Stimulated activated CD8-positive, alpha-beta memory T cell treated with anti-CD3 and anti-CD28 coated beads, Interleukin-15, amount 100 ng/mL, for 48 hours (primary cell): ENCODE measurements at regions not wholly inside any gene's neighbourhood (a gene's known extent, or its start where the extent isn't known, plus 50 kb on each side); places are given as distances from the start of the nearest gene placed in this dataset.
"Not testable (repeated sequence)": the region's sequence is repeated elsewhere in the genome, so short reads cannot be mapped to it uniquely, and the experiment has no call there.

Source experiments
- DNase-seq, 2 donors: peaks; one replicate each; pipeline ENCODE4 v3.0.0-alpha.2; 2020; ENCODE audit warnings: low read depth in 2 of 2

- DNase-seq: no peak
These were observed 341.1 kb upstream of the LUZP2 start for GRCh38 chr11:24155792-24156191.

GRCh38 chr11:24157316-24157715 is 339.5 kb upstream of the LUZP2 start:
- no peak for DNase-seq

GRCh38 chr11:24161587-24161986 is 335.3 kb upstream of the LUZP2 start:
- no peak for DNase-seq

- DNase-seq: no peak
These were observed 333.7 kb upstream of the LUZP2 start for GRCh38 chr11:24163146-24163545.

GRCh38 chr11:24163841-24164240 is 333.0 kb upstream of the LUZP2 start:
- no peak for DNase-seq

GRCh38 chr11:24171869-24172268 is 325.0 kb upstream of the LUZP2 start:
- no peak for DNase-seq

- no peak for DNase-seq
These were observed 315.3 kb upstream of the LUZP2 start for GRCh38 chr11:24181395-24182047.

GRCh38 chr11:24185535-24185934 is 311.3 kb upstream of the LUZP2 start:
- not testable (repeated sequence) for DNase-seq

- no peak for DNase-seq
These were observed 300.1 kb upstream of the LUZP2 start for GRCh38 chr11:24196733-24197132.

- DNase-seq: no peak
These were observed 298.4 kb upstream of the LUZP2 start for GRCh38 chr11:24198481-24198880.

GRCh38 chr11:24199461-24199860 is 297.4 kb upstream of the LUZP2 start:
- no peak for DNase-seq

- DNase-seq: no peak
These were observed 290.8 kb upstream of the LUZP2 start for GRCh38 chr11:24206030-24206429.

GRCh38 chr11:24206511-24206910 is 290.3 kb upstream of the LUZP2 start:
- DNase-seq: no peak

GRCh38 chr11:24216488-24216887 is 280.4 kb upstream of the LUZP2 start:
- no peak for DNase-seq

- DNase-seq: not testable (repeated sequence)
These were observed 279.5 kb upstream of the LUZP2 start for GRCh38 chr11:24217319-24217718.

- DNase-seq: no peak
These were observed 271.4 kb upstream of the LUZP2 start for GRCh38 chr11:24225501-24225900.

- no peak for DNase-seq
These were observed 270.2 kb upstream of the LUZP2 start for GRCh38 chr11:24226606-24227005.

GRCh38 chr11:24233041-24233440 is 263.8 kb upstream of the LUZP2 start:
- DNase-seq: no peak

- no peak for DNase-seq
These were observed 261.9 kb upstream of the LUZP2 start for GRCh38 chr11:24234822-24235508.

- no peak for DNase-seq
These were observed 257.8 kb upstream of the LUZP2 start for GRCh38 chr11:24238771-24239645.

- no peak for DNase-seq
These were observed 256.9 kb upstream of the LUZP2 start for GRCh38 chr11:24239930-24240329.

GRCh38 chr11:24240496-24241175 is 256.2 kb upstream of the LUZP2 start:
- no peak for DNase-seq
